UCSD-AML1 (cell line): ENCODE measurements at regions not wholly inside any gene's neighbourhood (a gene's known extent, or its start where the extent isn't known, plus 50 kb on each side); places are given as distances from the start of the nearest gene placed in this dataset.
"Not testable (repeated sequence)": the region's sequence is repeated elsewhere in the genome, so short reads cannot be mapped to it uniquely, and the experiment has no call there.

Source experiments
- DNase-seq: peaks from one replicate; lab custom pipeline; 2025; ENCODE audit not compliant: unreplicated experiment; lab: John Stamatoyannopoulos, UW

DNA sequence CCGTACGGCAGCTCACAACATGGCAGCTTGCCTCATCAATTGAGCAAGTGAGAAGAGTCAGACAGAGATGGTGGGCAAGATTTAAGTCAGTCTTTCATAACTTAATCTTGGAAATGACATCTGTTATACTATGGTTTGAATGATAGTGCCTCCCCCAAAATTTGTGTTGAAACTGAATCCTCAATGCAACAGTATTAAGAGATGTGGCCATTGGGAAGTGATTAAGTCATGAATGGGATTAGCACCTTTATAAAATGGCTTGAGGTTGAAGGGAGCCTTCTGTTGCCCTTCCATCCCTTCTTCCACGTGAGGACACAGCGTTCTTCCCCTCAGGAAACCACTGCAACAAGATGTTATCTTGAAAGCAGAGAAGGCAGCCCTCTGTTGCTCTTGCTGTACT, 124.2 kb downstream of the C12orf75 start:
- DNase-seq, result no peak

DNA sequence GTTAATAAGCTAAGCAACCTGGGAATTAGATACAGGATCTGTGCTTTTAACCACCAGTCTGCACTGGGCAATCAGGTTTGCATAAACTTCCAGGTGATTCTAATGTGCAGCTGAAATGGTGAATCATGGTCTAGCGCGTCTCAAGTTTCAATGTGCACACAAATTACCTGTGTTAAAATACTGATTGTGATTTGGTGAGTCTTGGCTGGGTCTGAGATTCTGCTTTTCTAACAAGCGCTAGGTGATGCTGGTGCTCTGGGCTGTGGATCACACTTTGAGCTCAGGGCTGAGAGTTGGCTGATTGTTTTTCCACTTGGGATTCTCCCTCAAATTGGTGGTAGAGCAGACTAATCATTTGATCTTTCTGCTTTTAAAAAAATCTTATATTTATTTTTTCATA, 124.8 kb downstream of the C12orf75 start:
- no peak for DNase-seq

DNA sequence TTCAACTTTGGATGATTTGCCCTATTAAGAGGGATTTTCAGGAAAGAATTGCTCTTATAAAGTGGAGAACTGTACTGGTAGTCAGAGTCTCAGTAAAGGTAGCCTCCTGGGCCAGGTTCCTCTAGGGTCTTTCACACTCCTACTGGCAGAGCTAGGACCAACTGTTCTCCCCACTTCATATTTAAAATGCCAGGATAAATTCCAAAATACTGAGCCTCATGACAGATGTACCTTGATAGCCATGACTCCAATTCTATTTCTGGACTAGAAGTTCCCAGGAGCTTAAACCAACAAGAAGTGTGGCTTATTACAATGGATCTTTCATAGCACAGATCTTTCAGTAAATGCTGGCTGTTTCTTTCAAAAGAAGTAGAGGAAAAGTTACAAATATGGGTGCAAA, 126.5 kb downstream of the C12orf75 start:
- DNase-seq, result no peak

DNA sequence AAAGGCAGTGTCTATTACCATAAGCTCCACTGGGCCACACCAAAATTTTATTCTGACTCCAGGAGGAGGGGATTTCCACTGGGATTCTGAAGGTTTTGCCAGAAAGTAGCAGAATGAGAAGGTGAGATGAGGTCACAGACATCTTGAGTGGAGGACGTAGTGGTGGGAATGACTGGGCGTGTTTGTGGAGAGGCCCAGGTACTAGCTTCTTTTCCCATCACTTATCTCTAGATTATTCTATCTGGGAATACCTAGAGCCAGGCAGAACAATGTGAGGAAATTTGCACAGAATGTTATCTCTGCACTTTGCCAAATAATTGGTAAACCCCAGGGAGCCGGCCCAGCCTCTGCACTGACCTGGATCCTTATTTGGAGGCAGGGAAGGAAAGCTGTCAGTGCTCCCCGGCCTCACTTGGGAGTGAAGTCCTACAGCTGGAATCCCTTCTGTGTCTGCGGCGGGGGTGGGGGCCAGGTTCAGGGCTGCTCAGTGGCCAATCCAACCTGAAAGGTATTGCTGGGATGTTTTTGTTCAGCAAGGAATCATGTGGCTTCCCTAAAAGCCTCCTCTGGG, 129.4 kb downstream of the C12orf75 start:
- DNase-seq, result no peak

DNA sequence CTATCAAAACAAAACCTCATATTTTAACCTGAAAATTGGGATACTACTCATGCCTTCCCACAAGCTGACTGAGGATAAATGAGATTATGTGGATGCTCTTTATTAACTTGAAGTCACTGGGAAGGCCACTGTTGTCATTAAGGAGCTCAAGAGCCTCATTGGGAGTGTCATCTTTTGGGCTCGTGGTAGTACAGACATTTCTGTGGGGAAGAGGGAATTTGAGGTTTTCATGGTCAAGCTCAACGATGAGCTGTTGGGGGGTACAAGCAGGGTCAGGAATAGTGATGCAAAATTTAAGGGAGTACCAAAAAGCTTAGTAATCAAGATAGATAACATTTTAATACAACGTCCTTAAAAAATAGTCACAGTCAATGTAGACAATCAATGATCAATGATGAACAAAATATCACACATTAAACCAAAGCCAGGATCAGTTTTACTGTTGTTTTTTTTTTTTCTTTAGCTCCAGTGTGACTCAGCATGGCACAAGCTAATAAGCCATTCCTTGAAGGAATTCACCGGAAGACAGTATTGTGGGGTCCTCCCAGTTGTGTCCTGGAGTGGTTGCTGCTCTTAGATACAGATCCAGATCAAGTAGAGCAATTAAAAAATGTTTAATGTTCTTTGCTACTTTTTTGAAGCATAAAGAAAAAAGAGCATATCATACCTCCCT, 130.9 kb downstream of the C12orf75 start:
- no peak for DNase-seq

DNA sequence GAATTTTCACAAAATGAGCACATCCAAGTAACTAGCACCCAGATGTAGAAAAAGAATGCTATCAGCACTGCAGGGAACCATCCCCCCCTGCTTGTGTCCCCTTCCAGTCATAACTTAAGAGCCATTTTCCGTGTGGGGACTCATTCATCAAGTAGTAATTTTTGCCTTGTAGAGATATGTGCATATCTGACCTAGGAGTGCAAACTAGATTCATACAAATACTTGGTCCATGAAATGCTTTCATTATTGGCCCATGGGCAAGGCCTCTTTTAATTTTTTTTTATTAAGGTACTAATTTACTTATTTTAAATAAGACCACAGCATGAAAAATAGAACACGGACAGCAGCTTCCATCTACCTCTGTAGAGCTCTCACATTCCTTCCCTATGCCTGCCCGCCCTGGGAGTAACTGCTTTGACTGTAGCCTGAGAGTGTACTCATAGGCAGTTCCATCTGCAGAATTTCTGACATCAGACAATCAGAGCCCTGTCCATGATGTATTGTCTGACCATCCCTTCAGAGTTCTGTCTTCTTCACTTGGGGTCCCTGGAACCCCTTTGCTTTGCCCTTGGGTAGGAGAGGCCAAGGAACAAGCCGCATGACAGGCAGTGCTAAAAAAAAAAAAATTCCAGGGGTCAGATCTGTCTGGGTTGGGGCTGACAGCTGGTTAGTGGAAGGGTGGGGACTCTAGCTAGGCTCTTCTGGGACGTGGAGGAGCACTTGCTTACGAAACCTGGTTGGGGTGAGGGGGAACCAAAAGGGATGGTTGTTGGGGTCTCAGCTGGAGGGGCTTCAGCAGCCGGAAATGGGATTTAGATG, 131.7 kb downstream of the C12orf75 start:
- DNase-seq, result no peak

DNA sequence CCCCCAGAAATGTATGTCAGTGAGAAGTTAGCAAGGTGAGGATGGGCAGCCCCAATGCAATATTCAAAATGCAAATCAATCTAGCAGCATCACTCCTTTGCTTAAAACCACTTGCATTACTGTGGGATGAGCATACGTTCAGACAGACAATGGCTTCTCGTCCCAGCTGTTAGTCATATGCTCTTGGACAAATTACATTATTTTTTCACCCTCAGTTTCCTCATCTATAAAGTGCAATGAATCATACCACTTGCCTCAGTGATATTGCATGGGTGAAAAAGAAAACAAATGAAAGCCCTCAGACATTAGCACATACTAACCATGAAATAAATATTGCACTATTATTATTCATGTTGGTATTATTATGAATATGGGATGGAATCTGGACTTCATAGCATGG, 132.3 kb downstream of the C12orf75 start:
- DNase-seq, result no peak

DNA sequence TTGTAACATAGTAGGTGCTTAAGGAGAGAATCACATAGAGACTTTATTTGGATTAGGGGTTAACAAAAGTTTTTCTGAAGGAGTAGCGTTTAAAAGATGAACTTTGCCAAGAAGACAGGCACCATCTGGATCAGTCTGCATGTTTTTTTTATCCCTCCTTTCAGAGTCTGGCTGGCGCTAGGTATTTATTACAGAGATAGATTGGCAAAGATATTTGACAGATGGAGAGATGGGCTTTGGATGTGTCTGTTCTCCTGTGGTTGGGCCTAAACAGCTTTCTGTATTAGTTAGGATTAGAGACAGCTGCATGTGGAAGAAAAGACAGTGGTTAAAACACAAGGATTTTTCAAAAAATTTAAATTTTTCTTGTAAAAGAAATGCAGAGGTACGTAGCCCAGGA, 133.9 kb downstream of the C12orf75 start:
- no peak for DNase-seq

DNA sequence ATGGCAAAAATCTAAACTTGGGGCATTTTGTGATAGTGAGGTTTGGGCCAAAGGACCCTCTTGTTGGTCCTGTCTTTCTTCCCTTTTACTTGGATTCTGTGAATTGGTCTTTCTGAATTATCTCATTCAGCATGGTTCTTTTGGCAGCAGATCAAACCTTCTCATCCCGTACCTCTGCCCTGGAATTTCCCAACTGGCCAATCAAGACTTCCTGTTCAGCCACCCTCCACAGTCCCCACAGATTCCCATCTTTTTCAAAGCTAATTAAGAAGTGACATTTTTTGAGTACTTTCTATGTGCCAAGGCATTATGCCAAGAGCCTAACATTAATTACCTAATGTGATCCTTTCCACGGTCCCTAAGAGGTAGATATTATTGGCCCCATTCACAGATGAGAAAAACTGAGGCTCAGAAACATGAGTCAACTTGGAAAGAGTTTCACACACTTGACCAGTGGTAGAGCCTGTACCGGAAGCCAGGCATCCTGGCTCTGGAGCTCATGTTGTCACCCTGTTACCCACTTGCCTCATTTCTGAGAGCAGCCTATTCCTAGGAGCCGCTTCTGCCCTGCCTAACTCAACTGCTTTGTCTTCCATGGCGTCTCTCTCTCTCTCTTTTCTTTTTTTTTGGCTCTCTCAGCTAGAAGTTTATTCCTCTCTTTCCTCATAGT, 135.9 kb downstream of the C12orf75 start:
- DNase-seq, result no peak

DNA sequence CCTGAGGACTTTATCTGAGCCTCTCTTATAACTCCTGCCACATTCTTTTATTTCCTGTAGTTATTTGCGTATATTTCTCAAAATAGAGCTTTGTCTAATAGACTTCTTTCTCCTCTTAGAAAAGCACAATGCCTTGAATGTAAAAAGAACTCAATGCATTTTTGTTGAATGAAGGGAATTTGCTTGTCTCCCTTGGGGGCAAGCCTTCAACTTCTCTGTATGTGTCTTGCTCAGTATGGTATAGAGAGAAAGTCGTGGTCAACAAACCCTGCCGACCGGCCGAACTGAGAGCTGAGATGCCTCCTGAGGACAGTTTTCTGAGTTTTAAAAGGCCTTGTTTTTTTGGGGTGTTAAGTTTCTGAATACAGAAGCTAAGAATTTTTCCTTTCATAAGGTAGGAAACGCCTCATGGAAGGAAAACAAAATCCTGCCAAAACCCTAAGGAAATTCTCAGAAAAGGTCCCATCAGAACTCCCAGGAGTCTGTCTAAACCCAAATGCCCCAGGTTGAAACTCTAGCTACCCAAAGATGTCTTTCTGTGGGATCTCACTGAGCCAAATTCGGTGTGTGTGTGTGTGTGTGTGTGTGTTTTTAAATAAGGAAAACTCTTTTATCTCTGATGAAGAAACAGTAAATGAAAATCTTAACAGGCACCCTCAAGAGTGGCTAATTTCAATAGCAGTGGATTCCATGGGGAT, 136.6 kb downstream of the C12orf75 start:
- no peak for DNase-seq

DNA sequence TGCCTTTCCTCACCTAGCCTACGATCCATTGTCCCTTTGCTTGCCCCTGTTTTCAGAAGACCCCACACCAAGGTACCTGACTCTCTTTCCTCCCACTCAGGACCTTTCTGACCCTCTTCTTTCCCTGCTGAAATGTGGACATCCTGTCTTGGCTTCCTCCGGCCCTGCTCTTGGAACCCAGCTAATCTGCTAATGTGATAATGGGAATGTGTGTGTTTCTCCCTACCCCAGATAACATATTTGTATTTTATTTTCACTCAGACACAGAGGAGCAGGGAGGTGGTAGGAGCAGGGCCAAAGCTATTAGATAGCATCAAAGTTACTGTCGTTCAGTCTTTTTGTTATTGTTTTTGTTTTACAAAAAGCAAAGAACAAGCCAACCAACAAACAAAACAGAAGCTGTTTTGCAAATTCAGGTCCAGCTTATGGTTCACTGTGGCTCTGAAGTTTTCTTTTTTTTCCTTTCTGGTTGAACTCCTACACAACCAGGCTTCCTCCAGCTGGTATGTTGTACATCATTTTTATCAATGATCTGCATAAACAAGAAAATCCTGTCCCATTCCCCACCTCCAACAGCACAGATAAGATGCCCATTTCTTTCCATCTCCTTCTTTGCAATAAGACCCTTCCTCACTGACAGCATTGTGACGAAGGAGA, 137.3 kb downstream of the C12orf75 start:
- no peak for DNase-seq

DNA sequence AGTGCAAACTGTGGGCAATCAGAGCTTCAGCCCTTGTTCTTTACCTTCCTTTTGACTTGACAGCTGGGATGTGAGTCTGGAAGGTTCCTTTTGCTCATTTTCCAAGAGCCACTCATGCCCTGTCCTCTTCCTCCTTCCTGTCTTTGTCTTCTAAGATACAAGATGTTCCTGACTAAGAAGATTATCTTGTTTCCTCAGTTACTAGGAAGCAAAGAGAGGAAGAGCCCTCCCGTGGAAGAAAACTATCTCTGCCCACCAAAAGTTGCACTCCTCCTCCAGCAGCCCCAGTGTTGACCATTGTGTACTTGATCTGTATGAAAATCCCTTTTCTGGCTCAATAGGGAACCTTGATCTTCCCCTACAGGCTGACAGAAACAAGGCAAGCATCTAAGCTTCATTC, 138.0 kb downstream of the C12orf75 start:
- no peak for DNase-seq

DNA sequence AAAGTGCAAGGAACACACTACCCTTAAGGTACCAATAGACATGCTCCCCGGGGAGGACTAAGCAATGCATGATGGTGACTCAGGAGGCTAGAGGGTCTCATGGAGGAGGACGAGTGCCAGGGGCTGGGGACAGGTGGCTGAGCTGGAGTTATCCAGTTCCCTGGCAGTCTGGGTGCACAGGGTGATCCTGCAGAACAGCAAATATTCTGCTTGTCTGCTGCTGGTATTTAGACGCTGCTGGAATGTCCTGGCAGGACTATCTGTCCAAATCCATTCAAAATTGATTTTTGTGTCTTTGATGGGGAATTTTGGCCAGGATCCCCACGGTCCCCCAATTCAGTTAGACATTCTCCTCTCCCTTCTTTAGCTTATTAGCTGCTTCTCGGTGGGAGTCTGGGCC, 138.7 kb downstream of the C12orf75 start:
- DNase-seq, result no peak

DNA sequence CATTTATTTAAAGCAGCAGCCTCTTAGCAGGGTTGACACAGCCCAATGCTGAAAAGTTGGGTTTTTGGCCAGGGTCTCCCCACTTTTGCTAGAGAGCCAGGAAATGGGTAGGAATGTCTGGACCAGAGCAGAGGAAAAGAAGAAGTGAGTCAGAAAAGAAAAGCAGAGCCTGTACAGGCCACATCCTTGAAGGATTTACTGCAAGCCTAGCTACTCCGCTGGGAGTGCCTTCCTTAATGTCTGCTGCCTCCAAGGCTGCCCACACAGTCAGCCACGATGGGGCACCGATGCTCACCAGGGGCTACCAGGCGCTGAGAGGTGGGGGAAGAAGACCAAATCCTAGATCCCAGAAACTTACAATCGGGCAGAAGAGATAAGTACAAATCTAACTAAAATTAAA, 139.2 kb downstream of the C12orf75 start:
- DNase-seq, result no peak

DNA sequence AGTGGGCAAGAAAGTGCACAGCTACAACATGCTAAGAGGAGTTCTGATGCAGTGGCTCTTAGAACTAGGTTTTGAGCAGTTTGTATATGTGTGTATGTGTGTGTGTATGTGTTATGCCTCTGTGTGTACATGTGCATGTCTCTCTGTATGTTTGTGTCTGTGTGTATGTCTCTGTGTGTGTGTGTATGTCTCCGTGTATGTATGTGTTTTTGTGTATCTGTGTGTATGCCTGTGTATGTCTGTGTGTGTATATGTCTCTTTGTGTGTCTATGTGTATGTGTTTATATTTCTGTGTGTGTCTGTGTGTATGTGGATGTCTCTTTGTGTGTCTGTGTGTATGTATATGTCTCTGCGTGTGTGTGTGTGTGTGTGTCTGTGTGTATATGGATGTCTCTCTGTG, 139.6 kb downstream of the C12orf75 start:
- DNase-seq, result no peak

DNA sequence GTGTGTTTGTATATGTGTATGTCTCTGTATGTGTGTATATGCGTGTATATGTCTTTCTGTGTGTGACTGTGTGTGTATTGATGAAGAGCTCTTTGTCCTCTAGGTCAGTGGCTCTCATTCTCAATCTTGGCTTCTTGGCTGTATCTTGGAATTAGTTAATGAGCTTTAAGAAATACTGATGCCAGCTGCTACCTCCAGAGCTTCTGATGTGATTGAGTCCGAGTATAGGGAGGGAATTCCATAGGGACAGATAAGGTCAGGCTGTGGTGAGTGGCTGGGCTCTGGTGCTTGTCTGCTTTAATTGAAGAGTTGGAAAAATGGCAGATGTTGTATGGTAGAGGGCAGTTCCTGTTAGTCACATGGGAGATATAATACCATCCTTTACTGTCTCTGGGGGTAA, 140.1 kb downstream of the C12orf75 start:
- DNase-seq, result no peak

DNA sequence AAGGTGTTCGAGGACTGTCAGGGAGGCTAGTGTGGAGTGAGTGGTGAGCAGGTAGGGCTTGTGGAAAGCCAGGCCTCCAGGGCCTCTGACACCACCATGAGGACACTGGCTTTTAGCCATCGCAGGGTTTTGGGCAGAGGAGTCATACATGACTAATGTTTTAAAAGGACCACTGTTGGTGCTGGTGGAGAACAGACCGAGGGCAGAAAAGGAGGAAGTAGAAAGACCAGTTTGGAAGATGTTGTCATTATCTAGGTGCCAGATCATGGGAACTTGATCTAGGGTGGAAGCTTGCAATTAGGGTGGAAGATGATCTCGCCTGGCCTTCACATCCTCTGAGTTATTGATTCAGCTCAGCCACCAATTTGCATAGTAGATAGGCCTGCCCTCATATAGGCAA, 144.2 kb downstream of the C12orf75 start:
- no peak for DNase-seq

DNA sequence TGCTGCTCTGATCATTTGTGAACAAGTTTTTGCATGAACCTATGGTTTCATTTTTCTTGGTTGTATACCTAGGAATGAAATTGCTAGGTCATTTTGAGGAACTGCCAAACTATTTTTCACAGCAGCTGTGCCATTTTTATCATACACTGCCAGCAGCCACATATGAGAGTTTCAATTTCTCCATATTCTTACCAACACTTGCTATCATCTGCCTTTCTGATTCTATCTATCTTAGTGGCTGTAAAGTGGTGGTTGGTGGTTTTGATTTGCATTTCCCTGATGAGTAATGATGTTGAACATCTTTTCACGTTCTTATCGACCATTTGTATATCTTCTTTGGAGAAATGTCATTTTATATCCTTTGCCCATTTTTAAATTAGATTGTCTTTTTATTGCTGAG, 146.1 kb downstream of the C12orf75 start:
- DNase-seq, result no peak

DNA sequence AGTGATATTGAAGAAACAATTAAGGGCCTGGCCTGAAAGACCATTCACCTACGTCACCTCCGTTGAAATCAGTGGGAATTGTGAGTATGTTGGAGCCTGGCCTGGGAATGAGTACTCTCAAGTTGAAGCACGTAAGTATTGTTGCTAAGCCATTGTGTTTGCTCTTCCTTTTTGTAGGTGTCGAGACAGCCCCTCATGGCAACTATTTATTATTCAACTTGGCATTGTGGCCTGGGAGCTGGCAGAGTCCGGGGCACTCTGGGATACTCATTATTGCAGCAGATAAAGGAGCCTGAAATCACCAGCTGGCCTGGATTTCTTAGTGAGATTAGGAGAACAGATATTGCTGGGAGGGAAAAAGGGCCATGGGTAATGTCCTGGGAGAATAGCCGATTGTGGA, 147.4 kb downstream of the C12orf75 start:
- no peak for DNase-seq

DNA sequence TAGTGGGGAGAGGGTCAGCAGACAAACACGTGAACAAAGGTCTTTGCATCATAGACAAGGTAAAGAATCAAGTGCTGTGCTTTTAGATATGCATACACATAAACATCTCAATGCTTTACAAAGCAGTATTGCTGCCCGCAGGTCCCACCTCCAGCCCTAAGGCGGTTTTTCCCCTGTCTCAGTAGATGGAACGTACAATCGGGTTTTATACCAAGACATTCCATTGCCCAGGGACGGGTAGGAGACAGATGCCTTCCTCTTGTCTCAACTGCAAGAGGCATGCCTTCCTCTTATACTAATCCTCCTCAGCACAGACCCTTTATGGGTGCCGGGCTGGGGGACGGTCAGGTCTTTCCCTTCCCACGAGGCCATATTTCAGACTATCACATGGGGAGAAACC, 148.3 kb downstream of the C12orf75 start:
- not testable (repeated sequence) for DNase-seq

DNA sequence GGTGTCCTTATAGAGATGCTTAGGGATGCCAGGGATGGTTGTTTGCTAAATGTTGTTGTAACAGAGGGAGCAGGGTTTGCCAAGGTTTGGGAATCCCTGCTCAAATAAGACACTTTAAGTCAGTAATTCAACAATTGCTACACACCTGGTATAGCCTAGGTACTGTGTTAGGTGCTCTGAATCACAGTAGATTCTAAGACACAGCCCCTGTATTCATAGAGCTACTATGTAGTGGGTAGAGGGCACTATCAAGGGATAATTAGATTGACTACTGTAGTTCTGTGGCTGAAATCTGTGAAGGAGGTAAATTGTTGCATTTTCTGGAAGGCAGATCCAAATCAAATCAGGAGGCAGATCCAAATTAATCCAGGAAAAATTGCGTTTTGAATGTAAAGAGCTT, 149.2 kb downstream of the C12orf75 start:
- DNase-seq, result no peak
